HG02623 (cell line): ENCODE measurements at regions not wholly inside any gene's neighbourhood (a gene's known extent, or its start where the extent isn't known, plus 50 kb on each side); places are given as distances from the start of the nearest gene placed in this dataset.

Source experiments
- ATAC-seq: cut with Tn5 transposase; IDR thresholded peaks from one replicate; pipeline ENCODE4 v1.9.1; 2021; ENCODE audit warnings: moderate library complexity; ENCODE audit not compliant: unreplicated experiment

- no peak for ATAC-seq
These were observed 344.5 kb upstream of the NOCT start for GRCh38 chr4:138671106-138671505.

GRCh38 chr4:138670681-138671080, 344.9 kb upstream of the NOCT start:
- no peak for ATAC-seq

GRCh38 chr4:138669479-138670315, 345.9 kb upstream of the NOCT start:
- ATAC-seq: no peak

GRCh38 chr4:138668309-138668708, 347.3 kb upstream of the NOCT start:
- ATAC-seq: no peak

GRCh38 chr4:138666366-138666765, 349.2 kb upstream of the NOCT start:
- ATAC-seq: no peak

GRCh38 chr4:138665851-138666250, 349.7 kb upstream of the NOCT start:
- ATAC-seq: no peak

DNA sequence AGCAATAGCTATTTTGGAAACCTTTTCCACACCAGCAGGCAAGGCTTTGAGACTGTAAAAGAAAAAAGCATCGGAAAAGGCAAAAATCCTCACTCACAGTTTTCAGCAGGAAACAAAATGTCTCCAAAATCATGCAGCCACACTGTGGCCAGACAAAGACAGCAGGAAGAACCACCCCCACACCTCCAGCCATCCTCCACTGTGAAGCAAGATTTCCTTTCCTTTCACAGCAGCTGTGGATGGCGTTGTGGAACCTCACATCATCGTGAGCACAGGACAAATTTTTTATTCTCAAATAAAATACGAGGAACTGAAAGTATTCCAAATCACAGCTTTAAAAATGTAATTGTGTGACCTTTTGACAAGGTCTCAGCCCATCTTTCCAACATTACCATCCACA, 351.7 kb upstream of the NOCT start:
- ATAC-seq: no peak

DNA sequence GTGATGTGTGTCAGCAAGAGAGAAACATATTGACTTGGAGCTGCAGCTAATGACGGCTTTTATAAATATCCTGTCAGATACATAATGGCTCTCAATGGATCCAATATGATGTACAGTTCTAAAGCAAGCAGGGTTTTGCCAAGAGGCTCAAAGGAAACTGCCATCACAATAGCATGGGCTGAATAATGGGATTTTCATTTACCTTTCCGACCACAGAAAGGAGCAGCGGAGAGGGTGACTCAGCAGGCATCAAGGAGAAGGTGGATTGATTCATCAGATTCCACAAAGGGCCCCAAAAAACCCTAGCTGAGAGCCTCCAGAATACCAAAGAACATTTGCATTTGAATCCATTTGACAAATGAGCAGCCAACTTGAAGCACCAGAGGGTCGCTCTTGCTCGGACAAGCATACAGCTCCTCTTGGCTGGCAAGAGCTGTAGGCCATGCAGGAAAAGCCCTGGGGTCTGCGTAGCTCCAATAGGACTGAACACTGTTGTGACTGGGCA, 355.7 kb upstream of the NOCT start:
- no peak for ATAC-seq

DNA sequence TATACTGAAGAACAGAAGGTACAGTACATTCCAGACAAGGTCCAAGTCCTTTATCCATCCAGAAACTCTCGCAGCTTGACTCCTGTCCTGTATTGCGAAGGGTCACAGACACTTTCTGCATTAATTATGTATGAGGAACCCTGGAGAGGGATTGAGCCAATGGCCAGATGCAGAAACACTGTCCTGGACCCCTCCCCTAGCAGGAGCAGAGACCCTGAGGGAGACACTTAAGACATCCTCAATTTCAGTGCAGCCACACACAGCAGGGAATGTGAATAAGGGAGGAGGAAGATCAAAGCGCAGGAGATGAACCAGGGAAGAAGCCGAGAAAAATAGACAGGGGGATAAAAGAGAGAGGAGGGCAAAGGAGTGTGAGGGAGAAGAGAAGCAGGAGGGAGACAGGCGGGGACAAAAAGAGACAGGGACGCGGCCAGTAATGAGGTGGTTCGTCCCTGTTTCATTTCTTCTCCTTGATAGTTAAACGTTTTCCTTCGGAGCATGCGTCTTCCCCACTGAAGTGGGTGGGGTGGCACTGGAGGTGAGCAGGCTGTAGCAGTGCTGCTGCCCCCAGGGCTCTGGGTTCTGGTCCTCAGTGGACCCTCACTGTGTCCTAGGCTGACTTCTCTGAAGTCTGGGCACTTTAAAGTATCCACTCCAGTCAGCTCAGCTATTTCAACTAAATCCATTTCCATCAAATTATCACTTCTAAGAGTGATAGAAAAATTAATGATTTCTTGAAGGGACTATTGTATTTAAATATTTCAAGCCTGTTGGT, 356.4 kb upstream of the NOCT start:
- no peak for ATAC-seq

DNA sequence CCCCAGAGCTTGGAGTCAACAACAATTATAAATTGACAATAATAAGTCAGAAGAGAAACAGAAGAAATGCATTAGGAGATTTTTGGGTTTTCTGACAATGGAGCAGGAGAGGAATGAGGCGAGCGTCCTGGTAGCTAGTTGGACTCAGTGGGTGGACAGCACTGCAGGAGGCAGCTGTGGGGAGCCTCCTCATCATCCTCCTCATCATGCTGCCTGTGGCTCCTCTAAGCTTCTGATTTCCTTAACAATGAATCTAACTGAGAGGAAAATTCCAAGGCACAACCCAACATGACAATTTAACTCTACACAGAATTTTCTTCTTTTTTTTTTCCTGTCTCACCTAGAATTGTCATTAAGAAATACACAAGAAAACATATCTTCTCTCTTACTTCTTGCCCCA, 357.1 kb upstream of the NOCT start:
- no peak for ATAC-seq

- no peak for ATAC-seq
These were observed 358.6 kb upstream of the NOCT start for GRCh38 chr4:138656990-138657389.

- ATAC-seq: no peak
These were observed 359.6 kb upstream of the NOCT start for GRCh38 chr4:138655985-138656384.

DNA sequence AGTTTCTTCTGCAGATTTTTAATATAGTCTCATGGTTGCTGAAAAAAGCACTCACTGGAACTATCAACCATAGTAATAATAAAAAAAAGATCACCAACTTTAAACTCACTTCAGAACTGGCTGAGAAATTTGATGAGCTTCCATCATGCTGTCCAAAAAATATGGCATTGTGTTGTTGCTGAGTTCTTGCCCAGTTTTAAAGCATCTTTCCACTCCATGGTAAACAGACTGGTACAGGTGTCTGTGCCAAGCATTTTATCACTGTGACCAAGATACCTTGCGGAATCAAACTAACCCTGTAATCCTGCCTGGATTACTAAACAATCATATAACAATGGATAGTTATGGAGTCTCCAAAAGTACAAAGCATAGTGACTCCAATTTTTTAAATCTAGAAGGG, 360.3 kb upstream of the NOCT start:
- no peak for ATAC-seq

- ATAC-seq: no peak
These were observed 364.6 kb upstream of the NOCT start for GRCh38 chr4:138650929-138651448.

DNA sequence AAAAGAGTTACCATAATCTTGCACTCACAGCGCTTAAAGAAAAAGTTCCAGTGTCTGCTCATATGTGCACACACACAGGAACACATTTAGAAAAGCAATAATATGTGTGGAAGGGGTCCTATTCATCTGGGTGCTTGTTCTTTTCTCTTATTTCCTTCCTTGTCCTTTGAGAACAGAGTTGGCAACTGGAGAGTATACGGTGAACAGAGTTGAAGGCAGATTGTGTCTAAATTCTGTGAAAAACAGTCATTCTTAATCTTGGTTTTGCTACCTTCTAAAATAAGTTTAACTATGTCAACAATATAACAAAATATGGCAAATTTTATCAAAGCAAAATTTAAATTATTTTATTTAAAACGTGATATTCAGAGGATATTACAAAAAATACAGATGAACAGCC, 365.1 kb upstream of the NOCT start:
- no peak for ATAC-seq

GRCh38 chr4:138647433-138647832, 368.1 kb upstream of the NOCT start:
- ATAC-seq: no peak

DNA sequence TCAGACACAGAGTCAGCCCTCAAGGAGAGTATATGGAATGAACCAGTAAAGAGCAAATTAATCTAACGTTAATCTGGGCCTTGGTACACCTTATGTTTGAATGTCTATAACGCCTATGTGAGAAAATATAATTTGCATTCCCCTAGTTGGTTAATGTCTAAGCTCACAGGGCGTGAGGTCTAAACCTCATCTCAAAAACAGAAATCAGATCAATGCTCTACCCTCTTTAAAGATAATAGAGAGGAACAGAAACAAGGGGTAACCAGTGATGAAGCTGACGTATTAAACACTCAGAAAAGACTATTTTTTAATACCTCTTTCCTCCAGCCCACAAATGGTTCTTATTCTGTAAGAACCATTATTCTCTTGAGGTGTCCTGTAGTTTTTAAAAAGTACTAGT, 369.2 kb upstream of the NOCT start:
- ATAC-seq: no peak

DNA sequence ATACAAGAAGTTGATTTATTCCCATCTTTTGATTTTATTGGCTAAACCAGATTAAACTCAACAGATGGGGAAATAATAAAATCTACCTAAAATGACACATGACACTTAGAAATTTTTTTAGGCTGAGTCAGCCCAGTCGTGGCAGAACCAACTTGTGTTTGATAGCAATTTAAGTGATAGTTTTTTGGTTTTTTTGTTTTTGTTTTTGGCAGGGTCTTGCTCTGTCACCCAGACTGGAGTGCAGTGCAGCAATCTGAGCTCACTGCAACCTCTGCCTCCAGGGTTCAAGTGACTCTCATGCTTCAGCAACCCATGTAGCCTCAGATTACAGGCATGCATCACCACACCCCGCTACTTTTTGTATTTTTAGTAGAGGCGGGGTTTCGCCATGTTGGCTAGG, 370.3 kb upstream of the NOCT start:
- ATAC-seq: no peak

- ATAC-seq: no peak
These were observed 371.3 kb upstream of the NOCT start for GRCh38 chr4:138644322-138644721.

DNA sequence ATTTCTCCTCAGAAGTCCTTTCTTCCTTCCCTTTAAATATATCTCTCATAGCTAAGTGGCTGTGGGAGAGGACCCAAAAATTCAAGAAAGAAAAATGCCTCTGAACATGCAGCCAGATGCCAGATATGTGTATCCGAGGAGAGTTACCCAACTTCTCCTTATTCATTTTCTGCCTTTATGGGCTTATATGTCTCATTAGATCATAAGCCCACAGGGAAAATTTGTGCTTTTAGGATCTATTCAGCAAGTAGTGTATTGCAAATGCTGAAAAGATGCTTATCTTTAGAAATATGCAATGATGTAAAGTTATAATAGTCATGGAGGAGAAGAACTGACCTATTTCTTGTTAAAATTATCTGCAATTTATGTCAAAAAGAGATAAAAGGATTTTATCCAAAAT, 371.8 kb upstream of the NOCT start:
- no peak for ATAC-seq

- ATAC-seq: no peak
These were observed 376.4 kb upstream of the NOCT start for GRCh38 chr4:138639018-138639741.
